ENCODE measurements at regions not wholly inside any gene's neighbourhood (a gene's known extent, or its start where the extent isn't known, plus 50 kb on each side); places are given as distances from the start of the nearest gene placed in this dataset.

DNA sequence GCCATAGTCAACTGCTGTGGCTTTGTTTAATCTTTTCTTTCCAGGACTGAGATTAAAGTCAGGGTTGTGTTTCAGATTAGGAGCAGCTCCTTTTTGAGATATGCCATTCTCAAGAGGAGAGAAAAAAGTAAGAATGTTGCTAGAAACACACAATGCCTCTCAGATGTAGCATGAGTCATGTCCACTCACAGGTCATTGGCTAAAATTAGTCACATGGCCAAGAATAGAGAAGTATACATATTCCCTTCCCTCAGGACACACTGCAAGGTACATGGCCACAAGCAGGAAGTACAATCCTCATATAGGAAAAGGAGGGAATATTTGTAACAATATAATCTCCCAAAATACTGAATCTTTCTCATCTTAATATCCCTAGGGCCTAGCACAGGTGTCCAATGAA lies 141.9 kb upstream of the PTBP2 start:
- intact Hi-C loops (cut with DNase I): no loop called here

DNA sequence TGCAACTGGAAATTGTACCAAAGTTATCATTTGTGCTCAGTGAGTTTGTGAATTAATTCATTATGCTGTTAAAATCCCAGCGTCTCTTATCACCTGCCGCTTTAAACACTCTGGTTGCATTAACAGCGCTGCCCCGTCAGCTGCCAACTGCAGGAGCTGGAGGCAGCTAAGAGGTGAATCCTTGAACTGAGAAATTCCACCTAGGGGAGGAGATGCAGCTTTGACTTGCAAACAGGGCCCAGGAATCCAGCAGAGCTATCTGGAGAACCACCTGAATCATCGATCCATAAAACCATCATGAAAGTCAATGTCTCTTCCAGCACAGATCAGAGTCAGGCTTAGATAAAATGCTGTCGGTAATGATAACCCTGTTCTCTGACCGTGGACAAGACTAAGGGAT lies 140.7 kb upstream of the PTBP2 start:
- TF ChIP-seq POLR2AphosphoS5 (IDR thresholded peaks at IDR 0.05): no peak
- no peak for TF ChIP-seq EP300 (IDR thresholded peaks at IDR 0.05)
- no peak for TF ChIP-seq POLR2A (IDR thresholded peaks at IDR 0.05)
- TF ChIP-seq, protein P1, sequence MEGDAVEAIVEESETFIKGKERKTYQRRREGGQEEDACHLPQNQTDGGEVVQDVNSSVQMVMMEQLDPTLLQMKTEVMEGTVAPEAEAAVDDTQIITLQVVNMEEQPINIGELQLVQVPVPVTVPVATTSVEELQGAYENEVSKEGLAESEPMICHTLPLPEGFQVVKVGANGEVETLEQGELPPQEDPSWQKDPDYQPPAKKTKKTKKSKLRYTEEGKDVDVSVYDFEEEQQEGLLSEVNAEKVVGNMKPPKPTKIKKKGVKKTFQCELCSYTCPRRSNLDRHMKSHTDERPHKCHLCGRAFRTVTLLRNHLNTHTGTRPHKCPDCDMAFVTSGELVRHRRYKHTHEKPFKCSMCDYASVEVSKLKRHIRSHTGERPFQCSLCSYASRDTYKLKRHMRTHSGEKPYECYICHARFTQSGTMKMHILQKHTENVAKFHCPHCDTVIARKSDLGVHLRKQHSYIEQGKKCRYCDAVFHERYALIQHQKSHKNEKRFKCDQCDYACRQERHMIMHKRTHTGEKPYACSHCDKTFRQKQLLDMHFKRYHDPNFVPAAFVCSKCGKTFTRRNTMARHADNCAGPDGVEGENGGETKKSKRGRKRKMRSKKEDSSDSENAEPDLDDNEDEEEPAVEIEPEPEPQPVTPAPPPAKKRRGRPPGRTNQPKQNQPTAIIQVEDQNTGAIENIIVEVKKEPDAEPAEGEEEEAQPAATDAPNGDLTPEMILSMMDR (IDR thresholded peaks at IDR 0.05): no peak
- Histone ChIP-seq H3K27ac (no peak overlapping the region), H3K4me3 (no peak overlapping the region), H3K9me3 (no peaks in the 10 kb centered on the region), H3K27me3 (no peaks in the 10 kb centered on the region), H3K4me1 (peaks cover 0 to 31% (median 11%) of the 10 kb centered on the region in 4 donors), H3K36me3 (no peaks in the 10 kb centered on the region)
- intact Hi-C loops (cut with DNase I): no loop called here
- WGBS, 2 donors: 52 to 63% methylated on average over 7 of the region's 7 CpGs
- no peak for DNase-seq

More for the DNA sequence above, 141.9 kb upstream of the PTBP2 start:
- H3K36me3 ChIP-seq: no peaks in the 10 kb centered on the region
- no peak for DNase-seq
- TF ChIP-seq EP300 (IDR thresholded peaks at IDR 0.05): no peak
- TF ChIP-seq POLR2A (IDR thresholded peaks at IDR 0.05): no peak
- TF ChIP-seq, protein P1 (IDR thresholded peaks at IDR 0.05): no peak
- TF ChIP-seq POLR2AphosphoS5 (IDR thresholded peaks at IDR 0.05): no peak
- no peak overlapping the region for H3K4me3 ChIP-seq
- H3K9me3 ChIP-seq: no peaks in the 10 kb centered on the region
- peaks cover 0 to 31% (median 11%) of the 10 kb centered on the region in 4 donors for H3K4me1 ChIP-seq
- no peaks in the 10 kb centered on the region for H3K27me3 ChIP-seq
- no peak overlapping the region for H3K27ac ChIP-seq

DNA sequence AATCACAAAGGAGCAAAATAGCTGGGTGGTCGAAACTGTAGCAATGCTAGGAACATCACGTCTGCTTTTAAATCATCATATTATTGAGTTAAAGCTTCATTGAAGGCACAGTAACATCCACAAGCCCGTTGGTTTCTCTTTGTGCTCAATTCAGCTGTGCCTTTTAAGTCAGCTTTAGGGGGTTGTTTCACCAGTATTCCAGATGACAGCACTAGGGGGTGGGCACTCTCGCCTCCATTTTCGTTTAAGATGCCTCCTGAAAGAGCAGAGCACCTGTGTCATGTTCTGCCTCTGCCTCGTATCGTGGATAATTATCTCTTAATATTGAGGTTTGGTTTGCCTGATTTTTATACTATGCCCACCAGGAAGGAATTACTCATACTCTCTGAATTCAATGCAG lies 139.8 kb upstream of the PTBP2 start:
- intact Hi-C loops (cut with DNase I): no loop called here
- no peaks in the 10 kb centered on the region for H3K9me3 ChIP-seq
- no peak for DNase-seq
- no peaks in the 10 kb centered on the region for H3K36me3 ChIP-seq
- TF ChIP-seq, protein P1 (IDR thresholded peaks at IDR 0.05): no peak
- TF ChIP-seq POLR2A (IDR thresholded peaks at IDR 0.05) (no peak), EP300 (IDR thresholded peaks at IDR 0.05) (no peak), POLR2AphosphoS5 (IDR thresholded peaks at IDR 0.05) (no peak)
- peaks cover 0 to 31% (median 11%) of the 10 kb centered on the region in 4 donors for H3K4me1 ChIP-seq
- H3K27me3 ChIP-seq: no peaks in the 10 kb centered on the region
- WGBS, 2 donors: 73 to 77% methylated on average over 7 of the region's 7 CpGs
- peak overlapping the region in 2 of 4 donors; percentile 11 to 15 for H3K4me3 ChIP-seq
- peak overlapping the region in 2 of 4 donors; percentile 13 to 40 for H3K27ac ChIP-seq

DNA sequence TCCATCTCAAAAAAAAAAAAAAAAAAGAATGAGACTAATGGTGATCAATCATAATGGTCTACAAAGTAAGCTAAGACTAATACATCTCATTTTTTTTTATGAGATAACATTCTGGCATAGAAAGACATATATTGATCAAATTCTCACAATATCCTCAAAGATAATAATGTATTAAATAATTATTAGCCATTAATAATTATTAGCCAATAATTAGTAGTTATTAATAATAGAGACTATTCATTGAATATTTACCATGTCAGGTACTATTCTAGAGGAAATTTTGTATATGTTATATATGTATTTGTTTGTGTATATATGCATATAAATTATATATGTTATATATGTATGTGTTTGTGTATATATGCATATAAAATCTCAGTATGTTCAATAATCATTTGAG lies 137.7 kb upstream of the PTBP2 start:
- Histone ChIP-seq H3K4me3 (no peak overlapping the region), H3K27me3 (no peaks in the 10 kb centered on the region), H3K4me1 (peaks cover 0 to 40% (median 18%) of the 10 kb centered on the region in 4 donors), H3K36me3 (no peaks in the 10 kb centered on the region), H3K27ac (no peak overlapping the region), H3K9me3 (no peaks in the 10 kb centered on the region)
- DNase-seq: no peak
- intact Hi-C loops (cut with DNase I): no loop called here
- TF ChIP-seq, protein P1 (IDR thresholded peaks at IDR 0.05): no peak

- no peak overlapping the region for H3K27ac ChIP-seq
- intact Hi-C loops (cut with DNase I): no loop called here
- no peaks in the 10 kb centered on the region for H3K27me3 ChIP-seq
- H3K4me3 ChIP-seq: no peak overlapping the region
- WGBS, 2 donors: 31 to 57% methylated on average over 4 of the region's 4 CpGs
- DNase-seq: no peak
- H3K4me1 ChIP-seq: peaks cover 0 to 23% (median 17%) of the 10 kb centered on the region in 4 donors
- TF ChIP-seq EP300 (IDR thresholded peaks at IDR 0.05) (no peak), POLR2AphosphoS5 (IDR thresholded peaks at IDR 0.05) (no peak), POLR2A (IDR thresholded peaks at IDR 0.05) (no peak)
- TF ChIP-seq, protein P1 (IDR thresholded peaks at IDR 0.05): no peak
- no peaks in the 10 kb centered on the region for H3K36me3 ChIP-seq
- no peaks in the 10 kb centered on the region for H3K9me3 ChIP-seq
Measured at GRCh38 chr1:96587222-96587621, 134.4 kb upstream of the PTBP2 start.

Measured in sigmoid colon (tissue), 6 donors.